H1 (cell line): ENCODE measurements at regions not wholly inside any gene's neighbourhood (a gene's known extent, or its start where the extent isn't known, plus 50 kb on each side); places are given as distances from the start of the nearest gene placed in this dataset.

Experiments
- CTCF ChIA-PET: fragments of 300-600 bp; sonication (Branson Sonifier 250); formaldehyde crosslinking; loops from one replicate; lab custom pipeline; 2021; ENCODE audit not compliant: partially characterized antibody; lab: Charles Lee
- POLR2A ChIA-PET: fragments of 300-600 bp; sonication (Branson Sonifier 250); formaldehyde crosslinking; loops from one replicate; lab custom pipeline; 2021; ENCODE audit warnings: inconsistent platforms; ENCODE audit not compliant: partially characterized antibody; lab: Charles Lee
- DNase-seq, 2 experiments: peaks; one replicate each; pipeline versions ENCODE4 v3.0.0 to v3.0.0-alpha.2; 2010 to 2022; ENCODE audit warnings: low spot score in 2 of 2, low read depth in 1 of 2, mixed read lengths in 1 of 2
- FAIRE-seq: peaks from 2 replicates; lab custom pipeline; 2011; peaks lifted over from hg19 to GRCh38; lab: Jason Lieb, UNC
- H2AFZ ChIP-seq: 2 replicates; pipeline ENCODE4 v1.8.1; 2012; ENCODE audit warnings: low read length, inconsistent platforms
- H2AK5ac ChIP-seq: 2 replicates; pipeline ENCODE4 v1.6.1; 2013; ENCODE audit warnings: low read depth, low read length
- H2BK120ac ChIP-seq: replicated peaks from 2 replicates; pipeline ENCODE3; 2013; ENCODE audit warnings: low read depth, low read length, inconsistent platforms
- H2BK12ac ChIP-seq: 2 replicates; pipeline ENCODE4 v1.6.1; 2013; ENCODE audit warnings: low read depth, low read length
- H2BK15ac ChIP-seq: 2 replicates; pipeline ENCODE4 v1.6.1; 2013; ENCODE audit warnings: low read length
- H2BK20ac ChIP-seq: 2 replicates; pipeline ENCODE4 v1.6.1; 2013; ENCODE audit warnings: low read length
- H2BK5ac ChIP-seq: 2 replicates; pipeline ENCODE4 v1.6.1; 2013; ENCODE audit warnings: low read depth, low read length
- H3K14ac ChIP-seq: 2 replicates; pipeline ENCODE4 v1.6.1; 2013; ENCODE audit warnings: inconsistent platforms; ENCODE audit not compliant: insufficient read length
- H3K18ac ChIP-seq: 2 replicates; pipeline ENCODE4 v1.6.1; 2013; ENCODE audit warnings: low read length; ENCODE audit errors: extremely low read depth
- H3K23ac ChIP-seq: 2 replicates; pipeline ENCODE4 v1.6.1; 2013; ENCODE audit warnings: inconsistent platforms; ENCODE audit not compliant: insufficient read length
- H3K23me2 ChIP-seq: 2 replicates; pipeline ENCODE4 v1.6.1; 2013; ENCODE audit warnings: low read depth, low read length
- H3K27ac ChIP-seq: 2 replicates; pipeline ENCODE4 v1.6.1; 2011; ENCODE audit warnings: low read depth, low read length, inconsistent platforms
- H3K27me3 ChIP-seq, 4 experiments: replicated peaks in 1 of 4; 1 replicate in 1 of 4; 2 replicates in 3 of 4; pipeline versions ENCODE4 v1.6.1 to v1.8.1; 2011 to 2013; ENCODE audit warnings: low read length in 3 of 4, mild to moderate bottlenecking in 3 of 4, inconsistent platforms in 2 of 4, mixed read lengths in 2 of 4, moderate library complexity in 1 of 4; ENCODE audit not compliant: control insufficient read depth in 3 of 4, insufficient read depth in 3 of 4; ENCODE audit errors: extremely low read depth in 1 of 4
- H3K36me3 ChIP-seq, 4 experiments: 2 replicates each; pipeline versions ENCODE4 v1.6.1 to v1.8.1; 2011 to 2013; ENCODE audit warnings: mild to moderate bottlenecking in 4 of 4, low read length in 3 of 4, moderate library complexity in 2 of 4, control low read depth in 1 of 4, inconsistent platforms in 1 of 4; ENCODE audit not compliant: insufficient read depth in 4 of 4, control insufficient read depth in 2 of 4
- H3K4ac ChIP-seq: replicated peaks from 2 replicates; pipeline ENCODE3; 2013; ENCODE audit warnings: low read length, low read depth, mixed read lengths, inconsistent platforms; ENCODE audit not compliant: insufficient read length
- H3K4me1 ChIP-seq, 4 experiments: replicated peaks in 1 of 4; 1 replicate in 1 of 4; 2 replicates in 3 of 4; pipeline versions ENCODE4 v1.6.1 to v1.8.1; 2011 to 2013; ENCODE audit warnings: low read length in 3 of 4, inconsistent platforms in 2 of 4, mixed read lengths in 1 of 4; ENCODE audit not compliant: insufficient read depth in 4 of 4, control insufficient read depth in 3 of 4
- H3K4me2 ChIP-seq, 2 experiments: 2 replicates each; pipeline versions ENCODE4 v1.6.1 to v1.8.1; 2011 to 2013; ENCODE audit warnings: low read depth in 2 of 2, low read length in 2 of 2, control low read depth in 1 of 2, inconsistent platforms in 1 of 2, mild to moderate bottlenecking in 1 of 2; ENCODE audit not compliant: insufficient read depth in 1 of 2
- H3K4me3 ChIP-seq, 4 experiments: fragments of 200-600, 300-600 bp in 1 of 4; sonication (generic), shearing (Covaris generic), sonication (Bioruptor Twin) in 1 of 4; 2 replicates each; pipeline versions ENCODE4 v1.5.1 to v1.8.1; 2011 to 2016; ENCODE audit warnings: low read length in 4 of 4, low read depth in 3 of 4, control low read depth in 2 of 4, inconsistent platforms in 2 of 4, mild to moderate bottlenecking in 2 of 4, mixed read lengths in 1 of 4, moderate library complexity in 1 of 4; ENCODE audit not compliant: insufficient read depth in 2 of 4; ENCODE audit errors: extremely low read depth in 1 of 4
- H3K56ac ChIP-seq: replicated peaks from 2 replicates; pipeline ENCODE3; 2013; ENCODE audit warnings: low read depth, mild to moderate bottlenecking, mixed read lengths, low read length, inconsistent platforms; ENCODE audit not compliant: insufficient read length
- H3K79me1 ChIP-seq: 2 replicates; pipeline ENCODE4 v1.6.1; 2013; ENCODE audit warnings: low read depth, low read length, control low read depth
- H3K79me2 ChIP-seq, 2 experiments: 2 replicates each; pipeline versions ENCODE4 v1.6.1 to v1.8.1; 2012 to 2013; ENCODE audit warnings: low read length in 2 of 2, mild to moderate bottlenecking in 2 of 2, inconsistent platforms in 1 of 2; ENCODE audit not compliant: insufficient read depth in 2 of 2, control insufficient read depth in 1 of 2
- H3K9ac ChIP-seq, 4 experiments: replicated peaks in 1 of 4; 1 replicate in 1 of 4; 2 replicates in 3 of 4; pipeline versions ENCODE4 v1.6.1 to v1.8.1; 2011 to 2013; ENCODE audit warnings: low read depth in 3 of 4, low read length in 3 of 4, control low read depth in 2 of 4, mild to moderate bottlenecking in 2 of 4, moderate library complexity in 2 of 4, inconsistent platforms in 1 of 4; ENCODE audit errors: extremely low read depth in 1 of 4
- H3K9me3 ChIP-seq, 2 experiments: 2 replicates each; pipeline versions ENCODE4 v1.6.1 to v1.8.1; 2012 to 2013; ENCODE audit warnings: mild to moderate bottlenecking in 2 of 2, moderate library complexity in 2 of 2, control low read depth in 1 of 2, inconsistent platforms in 1 of 2, low read depth in 1 of 2, low read length in 1 of 2, mixed read lengths in 1 of 2; ENCODE audit not compliant: insufficient read depth in 2 of 2
- H4K20me1 ChIP-seq, 2 experiments: replicated peaks in 1 of 2; 2 replicates each; pipeline versions ENCODE3 to v1.8.1; 2011 to 2013; ENCODE audit warnings: inconsistent platforms in 2 of 2, low read length in 2 of 2, mild to moderate bottlenecking in 1 of 2; ENCODE audit not compliant: insufficient read depth in 2 of 2, control insufficient read depth in 1 of 2
- H4K5ac ChIP-seq: 2 replicates; pipeline ENCODE4 v1.6.1; 2013; ENCODE audit warnings: low read length, low read depth, mixed read lengths, inconsistent platforms; ENCODE audit not compliant: insufficient read length
- H4K8ac ChIP-seq: 2 replicates; pipeline ENCODE4 v1.8.0; 2013; ENCODE audit warnings: mild to moderate bottlenecking, moderate library complexity, low read length, inconsistent platforms; ENCODE audit not compliant: insufficient read depth; ENCODE audit errors: extremely low read depth
- H4K91ac ChIP-seq: replicated peaks from 2 replicates; pipeline ENCODE3; 2013; ENCODE audit warnings: low read length, mixed read lengths, inconsistent platforms; ENCODE audit not compliant: insufficient read length
- BACH1 ChIP-seq: IDR thresholded peaks from 2 replicates; pipeline ENCODE4 v1.6.1; 2012; ENCODE audit warnings: low read length, improper control_type of control experiment
- CHD1 ChIP-seq: IDR thresholded peaks from 2 replicates; pipeline ENCODE4 v1.6.1; 2012; ENCODE audit warnings: low read depth, low read length, improper control_type of control experiment
- CHD2 ChIP-seq: IDR thresholded peaks from 2 replicates; pipeline ENCODE4 v1.6.1; 2012; ENCODE audit warnings: low read length, improper control_type of control experiment
- CREB1 ChIP-seq: IDR thresholded peaks from 2 replicates; pipeline ENCODE4 v1.6.1; 2012; ENCODE audit warnings: inconsistent platforms
- GABPA ChIP-seq: IDR thresholded peaks from 2 replicates; pipeline ENCODE4 v1.6.1; 2011; ENCODE audit warnings: mild to moderate bottlenecking, low read length, moderate library complexity, borderline replicate concordance; ENCODE audit not compliant: insufficient read depth
- GTF2F1 ChIP-seq: IDR thresholded peaks from 2 replicates; pipeline ENCODE4 v1.6.1; 2012; ENCODE audit warnings: low read depth, low read length, improper control_type of control experiment, borderline replicate concordance
- RNF2 ChIP-seq: fragments of 200-900, 300-1000 bp; sonication (generic); IDR thresholded peaks from 2 replicates; pipeline ENCODE4 v1.7.1; 2016; ENCODE audit warnings: borderline replicate concordance, low read depth, mild to moderate bottlenecking, antibody characterized with exemption, low read length; ENCODE audit not compliant: poor library complexity, severe bottlenecking; ENCODE audit errors: missing control alignments
- SIX5 ChIP-seq: IDR thresholded peaks from 2 replicates; pipeline ENCODE4 v1.6.1; 2011; ENCODE audit warnings: mild to moderate bottlenecking, low read depth, low read length
- SRF ChIP-seq: IDR thresholded peaks from 2 replicates; pipeline ENCODE4 v1.6.1; 2011; ENCODE audit warnings: mild to moderate bottlenecking, low read depth, low read length, moderate library complexity
- TEAD4 ChIP-seq: IDR thresholded peaks from 2 replicates; pipeline ENCODE4 v1.6.1; 2012; ENCODE audit warnings: low read depth, low read length, inconsistent platforms, mixed read lengths
- WGBS, 2 experiments: shearing (Covaris generic) in 1 of 2; methylation state at CpG; one replicate each; pipeline versions ENCODE4 v1.1.6 to v1.1.7; 2013 to 2015; ENCODE audit warnings: low lambda C conversion rate in 2 of 2, mixed read lengths in 2 of 2, inconsistent platforms in 1 of 2, low coverage in 1 of 2, missing lambda C conversion rate in 1 of 2; ENCODE audit not compliant: insufficient replicate concordance in 2 of 2, insufficient coverage in 1 of 2, insufficient read length in 1 of 2; ENCODE audit errors: extremely low coverage in 1 of 2, missing lambda C conversion rate in 1 of 2; 5-methylcytosine and 5-hydroxymethylcytosine counted together
- TF ChIP-seq, protein P1 (sequence below): IDR thresholded peaks from 2 replicates; pipeline ENCODE4 v1.6.1; 2011; ENCODE audit warnings: low read depth, mild to moderate bottlenecking, low read length; ENCODE audit not compliant: insufficient read depth

DNA sequence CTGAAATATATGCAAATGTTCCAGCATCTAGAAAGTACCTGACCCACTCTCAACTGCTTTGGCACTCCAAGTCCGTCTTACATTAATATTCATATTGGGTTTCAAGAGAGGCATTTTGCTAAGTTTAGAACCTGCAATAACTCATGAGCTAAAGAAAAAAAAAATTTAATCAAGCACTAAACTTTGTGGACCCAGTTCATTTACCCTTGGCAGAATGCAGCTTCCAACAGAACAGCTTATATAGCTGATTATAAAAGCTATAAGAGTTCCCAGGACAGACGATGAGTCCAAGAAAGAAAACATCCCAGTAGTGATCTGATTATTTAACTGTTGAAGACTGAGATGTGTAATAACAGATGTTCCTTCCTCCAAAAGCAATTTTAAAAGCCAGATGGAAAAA, 592.0 kb downstream of the KCNH5 start:
- Histone ChIP-seq H2BK20ac (no peak overlapping the region), H4K5ac (no peak overlapping the region), H3K4me2 (no peak overlapping the region), H3K27ac (no peak overlapping the region), H3K18ac (no peak overlapping the region), H2AFZ (no peak overlapping the region), H3K4ac (no peak overlapping the region), H3K79me1 (no peaks in the 10 kb centered on the region), H3K56ac (no peak overlapping the region), H3K4me1 (peaks cover 0 to 4% (median under 1%) of the 10 kb centered on the region in 4 experiments; a peak in 1 of 7 replicates), H3K79me2 (no peaks in the 10 kb centered on the region), H2BK12ac (no peak overlapping the region), H4K91ac (no peak overlapping the region), H3K23me2 (no peaks in the 10 kb centered on the region), H3K9me3 (no peaks in the 10 kb centered on the region), H3K27me3 (no peaks in the 10 kb centered on the region), H2BK15ac (no peak overlapping the region), H3K9ac (no peak overlapping the region), H2BK5ac (no peak overlapping the region), H3K23ac (no peak overlapping the region), H2BK120ac (no peak overlapping the region), H3K36me3 (no peaks in the 10 kb centered on the region), H3K4me3 (no peak overlapping the region), H4K8ac (no peak overlapping the region), H3K14ac (no peak overlapping the region), H4K20me1 (no peaks in the 10 kb centered on the region), H2AK5ac (no peak overlapping the region)
- no peak for DNase-seq
- WGBS, 2 experiments, result 93% methylated on average over 2 of the region's 2 CpGs; no CpG with 5 or more reads in 1 of the 2 experiments
- ChIA-PET CTCF (no interaction called here), POLR2A (no interaction called here)
- FAIRE-seq, result no peak
- no peak for TF ChIP-seq TEAD4
- TF ChIP-seq GABPA, result no peak
- no peak for TF ChIP-seq GTF2F1
- TF ChIP-seq CHD2, result no peak
- TF ChIP-seq CHD1, result no peak
- TF ChIP-seq, protein P1, sequence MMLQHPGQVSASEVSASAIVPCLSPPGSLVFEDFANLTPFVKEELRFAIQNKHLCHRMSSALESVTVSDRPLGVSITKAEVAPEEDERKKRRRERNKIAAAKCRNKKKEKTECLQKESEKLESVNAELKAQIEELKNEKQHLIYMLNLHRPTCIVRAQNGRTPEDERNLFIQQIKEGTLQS, result no peak
- no peak for TF ChIP-seq RNF2
- TF ChIP-seq SIX5, result no peak
- no peak for TF ChIP-seq SRF
- no peak for TF ChIP-seq BACH1
- TF ChIP-seq CREB1, result no peak
